Fibroblast of pulmonary artery (primary cell): ENCODE measurements at regions not wholly inside any gene's neighbourhood (a gene's known extent, or its start where the extent isn't known, plus 50 kb on each side); places are given as distances from the start of the nearest gene placed in this dataset.

ENCODE experiments used
- DNase-seq: peaks from one replicate; pipeline ENCODE4 v3.0.0-alpha.2; 2010; ENCODE audit warnings: low read depth
- H3K4me3 ChIP-seq: replicated peaks from 2 replicates; pipeline ENCODE4 v1.5.1; 2011; ENCODE audit warnings: low read depth, mild to moderate bottlenecking, control low read depth, low read length, moderate library complexity
- CTCF ChIP-seq: IDR thresholded peaks from 2 replicates; pipeline ENCODE4 v1.5.1; 2011; ENCODE audit warnings: mild to moderate bottlenecking, control low read depth, low read length, inconsistent platforms; ENCODE audit errors: missing control alignments

GRCh38 chr18:22882084-22882483 lies 51.0 kb upstream of the RBBP8 start:
- H3K4me3 ChIP-seq, result no peak overlapping the region
- TF ChIP-seq CTCF, result no peak
- no peak for DNase-seq

DNA sequence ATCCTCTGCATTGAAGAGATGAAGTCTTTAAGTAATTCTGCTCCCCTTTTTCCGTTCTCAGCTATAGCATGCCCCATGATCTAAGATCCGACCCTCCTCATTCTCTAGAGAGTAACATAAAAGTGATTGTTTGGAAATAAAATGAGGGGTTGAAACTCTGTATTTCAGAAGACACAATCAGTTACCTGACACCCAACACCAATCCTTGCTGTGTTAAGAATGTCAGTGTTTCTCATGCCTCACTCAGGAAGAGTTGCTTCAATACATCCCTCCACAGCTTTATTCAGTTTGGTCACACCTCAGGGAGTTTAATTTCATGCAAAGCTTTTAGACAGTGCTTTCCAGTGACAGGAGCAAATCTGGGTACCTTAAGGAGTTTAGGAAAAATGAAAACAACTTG lies 49.9 kb upstream of the RBBP8 start:
- no peak for DNase-seq
- no peak for TF ChIP-seq CTCF
- no peak overlapping the region for H3K4me3 ChIP-seq
